DND-41 (cell line): ENCODE measurements at regions not wholly inside any gene's neighbourhood (a gene's known extent, or its start where the extent isn't known, plus 50 kb on each side); places are given as distances from the start of the nearest gene placed in this dataset.
"Not testable (repeated sequence)": the region's sequence is repeated elsewhere in the genome, so short reads cannot be mapped to it uniquely, and the experiment has no call there.

Experiments
- ATAC-seq: fragments of 200-7000 bp; cut with Tn5 transposase; 3 replicates; pipeline ENCODE4 v1.9.1; 2021; ENCODE audit warnings: low read depth; ENCODE audit not compliant: insufficient read depth
- DNase-seq: peaks from one replicate; pipeline ENCODE4 v3.0.0-alpha.2; 2020
- H2AFZ ChIP-seq: 2 replicates; pipeline ENCODE4 v1.6.0; 2012; ENCODE audit warnings: low read depth, low read length
- H3K27ac ChIP-seq: 2 replicates; pipeline ENCODE4 v1.5.1; 2012; ENCODE audit warnings: low read length, inconsistent platforms
- H3K27me3 ChIP-seq: fragments of 200-600 bp; sonication (generic); 2 replicates; pipeline ENCODE4 v1.6.0; 2012; ENCODE audit warnings: low read length, mild to moderate bottlenecking, inconsistent platforms; ENCODE audit not compliant: insufficient read depth, poor library complexity
- H3K36me3 ChIP-seq: 2 replicates; pipeline ENCODE4 v1.5.1; 2012; ENCODE audit warnings: low read length, inconsistent platforms; ENCODE audit not compliant: insufficient read depth
- H3K4me1 ChIP-seq: 2 replicates; pipeline ENCODE4 v1.5.1; 2012; ENCODE audit warnings: mild to moderate bottlenecking, low read length; ENCODE audit not compliant: insufficient read depth
- H3K4me2 ChIP-seq: 2 replicates; pipeline ENCODE4 v1.6.0; 2012; ENCODE audit warnings: mild to moderate bottlenecking, moderate library complexity, low read length, inconsistent platforms; ENCODE audit not compliant: insufficient read depth
- H3K4me3 ChIP-seq, 2 experiments: fragments of 200-600 bp in 1 of 2; shearing (Covaris generic) in 1 of 2; 2 replicates each; pipeline ENCODE4 v1.5.1; 2012 to 2016; ENCODE audit warnings: inconsistent platforms in 2 of 2, low read length in 2 of 2, mild to moderate bottlenecking in 2 of 2, low read depth in 1 of 2, moderate library complexity in 1 of 2
- H3K79me2 ChIP-seq: 2 replicates; pipeline ENCODE4 v1.6.0; 2012; ENCODE audit warnings: low read length, inconsistent platforms; ENCODE audit not compliant: insufficient read depth
- H3K9ac ChIP-seq: 2 replicates; pipeline ENCODE4 v1.6.0; 2012; ENCODE audit warnings: low read depth, mild to moderate bottlenecking, inconsistent platforms, low read length, moderate library complexity
- H3K9me3 ChIP-seq: 2 replicates; pipeline ENCODE4 v1.5.1; 2012; ENCODE audit warnings: low read length, moderate library complexity, mild to moderate bottlenecking, inconsistent platforms; ENCODE audit not compliant: insufficient read depth, severe bottlenecking
- H4K20me1 ChIP-seq: 2 replicates; pipeline ENCODE4 v1.6.0; 2012; ENCODE audit warnings: low read length; ENCODE audit not compliant: insufficient read depth
- EZH2 ChIP-seq: IDR thresholded peaks from 3 replicates; pipeline ENCODE4 v1.6.1; 2012; ENCODE audit warnings: borderline replicate concordance, low read depth, mild to moderate bottlenecking, moderate library complexity, low read length, inconsistent platforms; ENCODE audit not compliant: severe bottlenecking
- TF ChIP-seq, protein P1 (sequence below): IDR thresholded peaks from 2 replicates; pipeline ENCODE4 v1.5.1; 2012; ENCODE audit warnings: borderline replicate concordance, low read length, moderate library complexity, mild to moderate bottlenecking; ENCODE audit not compliant: poor library complexity, severe bottlenecking; ENCODE audit errors: extremely low read depth

GRCh38 chr5:25694801-25695200 lies 1050.0 kb upstream of the CDH10 start:
- Histone ChIP-seq H3K36me3 (no peaks in the 10 kb centered on the region), H3K4me3 (no peak overlapping the region), H2AFZ (no peak overlapping the region), H3K27ac (no peak overlapping the region), H3K79me2 (no peaks in the 10 kb centered on the region), H3K4me1 (no peaks in the 10 kb centered on the region), H3K9me3 (no peaks in the 10 kb centered on the region), H3K4me2 (no peak overlapping the region), H4K20me1 (no peaks in the 10 kb centered on the region), H3K9ac (no peak overlapping the region), H3K27me3 (no peaks in the 10 kb centered on the region)
- TF ChIP-seq EZH2 = no peak
- TF ChIP-seq, protein P1, sequence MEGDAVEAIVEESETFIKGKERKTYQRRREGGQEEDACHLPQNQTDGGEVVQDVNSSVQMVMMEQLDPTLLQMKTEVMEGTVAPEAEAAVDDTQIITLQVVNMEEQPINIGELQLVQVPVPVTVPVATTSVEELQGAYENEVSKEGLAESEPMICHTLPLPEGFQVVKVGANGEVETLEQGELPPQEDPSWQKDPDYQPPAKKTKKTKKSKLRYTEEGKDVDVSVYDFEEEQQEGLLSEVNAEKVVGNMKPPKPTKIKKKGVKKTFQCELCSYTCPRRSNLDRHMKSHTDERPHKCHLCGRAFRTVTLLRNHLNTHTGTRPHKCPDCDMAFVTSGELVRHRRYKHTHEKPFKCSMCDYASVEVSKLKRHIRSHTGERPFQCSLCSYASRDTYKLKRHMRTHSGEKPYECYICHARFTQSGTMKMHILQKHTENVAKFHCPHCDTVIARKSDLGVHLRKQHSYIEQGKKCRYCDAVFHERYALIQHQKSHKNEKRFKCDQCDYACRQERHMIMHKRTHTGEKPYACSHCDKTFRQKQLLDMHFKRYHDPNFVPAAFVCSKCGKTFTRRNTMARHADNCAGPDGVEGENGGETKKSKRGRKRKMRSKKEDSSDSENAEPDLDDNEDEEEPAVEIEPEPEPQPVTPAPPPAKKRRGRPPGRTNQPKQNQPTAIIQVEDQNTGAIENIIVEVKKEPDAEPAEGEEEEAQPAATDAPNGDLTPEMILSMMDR = no peak
- ATAC-seq = no peak
- DNase-seq = no peak

DNA sequence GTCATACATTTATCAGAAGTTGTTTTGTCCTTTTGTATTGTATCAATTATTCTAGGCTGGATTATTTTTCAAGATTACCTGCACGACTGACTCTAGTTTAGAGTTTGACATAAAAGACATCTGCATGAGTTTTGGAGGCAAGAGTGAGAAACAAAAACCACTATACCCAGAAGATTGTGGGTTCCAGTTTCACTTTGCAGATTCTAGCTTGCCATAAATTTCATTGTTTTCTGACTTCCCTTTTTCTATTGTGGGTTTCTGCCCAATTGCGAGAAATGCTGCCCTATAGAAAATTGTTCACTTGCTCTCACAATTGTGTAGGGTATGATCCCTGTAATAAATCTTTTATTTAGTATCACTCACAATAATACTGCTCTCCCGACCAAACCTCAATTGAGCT lies 1043.4 kb upstream of the CDH10 start:
- no peaks in the 10 kb centered on the region for H3K4me1 ChIP-seq
- no peak for TF ChIP-seq EZH2
- no peak overlapping the region for H3K4me2 ChIP-seq
- H3K27ac ChIP-seq = no peak overlapping the region
- H4K20me1 ChIP-seq = no peaks in the 10 kb centered on the region
- no peaks in the 10 kb centered on the region for H3K27me3 ChIP-seq
- H3K9me3 ChIP-seq = no peaks in the 10 kb centered on the region
- H3K9ac ChIP-seq = no peak overlapping the region
- ATAC-seq (no peak), DNase-seq (no peak)
- no peak overlapping the region for H3K4me3 ChIP-seq
- no peaks in the 10 kb centered on the region for H3K79me2 ChIP-seq
- no peak overlapping the region for H2AFZ ChIP-seq
- no peaks in the 10 kb centered on the region for H3K36me3 ChIP-seq

DNA sequence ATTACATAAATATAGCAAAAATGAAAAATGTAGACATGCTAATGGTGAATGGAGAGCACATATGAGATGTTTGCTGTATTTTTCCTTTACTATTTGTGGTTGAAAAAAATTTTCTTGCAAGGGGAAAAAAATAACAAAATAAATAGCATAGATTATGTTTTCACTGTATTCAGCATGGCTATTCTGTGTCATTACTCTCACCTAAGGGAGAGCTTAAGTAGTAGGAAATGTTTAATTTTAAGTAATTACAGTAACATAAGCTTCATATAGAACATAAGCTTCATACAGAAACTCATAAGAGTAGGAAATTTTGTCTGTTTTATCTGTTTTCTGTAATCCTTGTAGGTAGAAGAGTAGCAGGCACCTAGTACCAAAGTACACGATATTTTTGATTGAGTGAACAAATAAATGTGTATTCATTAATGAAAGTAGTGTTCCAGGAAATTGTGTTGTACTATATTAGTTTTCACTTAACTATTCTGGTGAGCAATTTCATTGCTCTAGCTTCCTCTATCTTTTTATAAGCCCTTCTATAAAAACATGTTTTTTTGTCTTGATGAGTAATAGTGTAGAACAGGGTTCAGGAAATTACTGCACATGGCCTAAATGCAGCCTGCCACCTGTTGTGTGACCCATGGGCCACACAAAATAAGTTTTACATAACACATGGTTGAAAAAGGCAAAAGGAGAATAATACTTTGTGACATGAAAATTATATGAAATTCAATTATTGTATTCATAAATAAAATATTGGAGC lies 1025.0 kb upstream of the CDH10 start:
- no peaks in the 10 kb centered on the region for H3K79me2 ChIP-seq
- H3K27me3 ChIP-seq = no peaks in the 10 kb centered on the region
- H3K9ac ChIP-seq = no peak overlapping the region
- H2AFZ ChIP-seq = no peak overlapping the region
- no peaks in the 10 kb centered on the region for H3K4me1 ChIP-seq
- no peak overlapping the region for H3K4me2 ChIP-seq
- H3K4me3 ChIP-seq = no peak overlapping the region
- H3K9me3 ChIP-seq = no peaks in the 10 kb centered on the region
- no peak for ATAC-seq
- no peaks in the 10 kb centered on the region for H4K20me1 ChIP-seq
- no peaks in the 10 kb centered on the region for H3K36me3 ChIP-seq
- H3K27ac ChIP-seq = no peak overlapping the region
- no peak for TF ChIP-seq EZH2
- TF ChIP-seq, protein P1 = no peak
- no peak for DNase-seq

- H3K4me2 ChIP-seq = no peak overlapping the region
- no peaks in the 10 kb centered on the region for H3K4me1 ChIP-seq
- H3K9ac ChIP-seq = no peak overlapping the region
- H3K4me3 ChIP-seq = no peak overlapping the region
- no peak overlapping the region for H2AFZ ChIP-seq
- no peaks in the 10 kb centered on the region for H3K27me3 ChIP-seq
- H3K79me2 ChIP-seq = no peaks in the 10 kb centered on the region
- no peaks in the 10 kb centered on the region for H4K20me1 ChIP-seq
- ATAC-seq (no peak), DNase-seq (no peak)
- peaks cover 10% of the 10 kb centered on the region for H3K9me3 ChIP-seq
- TF ChIP-seq EZH2 = no peak
- TF ChIP-seq, protein P1 = no peak
- no peak overlapping the region for H3K27ac ChIP-seq
- H3K36me3 ChIP-seq = no peaks in the 10 kb centered on the region
These were observed 1017.8 kb upstream of the CDH10 start for GRCh38 chr5:25662610-25663009.

- not testable (repeated sequence) for H3K9ac ChIP-seq, H3K4me3 ChIP-seq, H4K20me1 ChIP-seq, H3K27ac ChIP-seq, H3K9me3 ChIP-seq, ATAC-seq, DNase-seq, H3K4me2 ChIP-seq, H3K79me2 ChIP-seq, H3K27me3 ChIP-seq, H3K36me3 ChIP-seq, H2AFZ ChIP-seq, H3K4me1 ChIP-seq
These were observed 1005.5 kb upstream of the CDH10 start for GRCh38 chr5:25650316-25650715.
